ENCODE measurements at regions not wholly inside any gene's neighbourhood (a gene's known extent, or its start where the extent isn't known, plus 50 kb on each side); places are given as distances from the start of the nearest gene placed in this dataset.
"Not testable (repeated sequence)": the region's sequence is repeated elsewhere in the genome, so short reads cannot be mapped to it uniquely, and the experiment has no call there.

DNA sequence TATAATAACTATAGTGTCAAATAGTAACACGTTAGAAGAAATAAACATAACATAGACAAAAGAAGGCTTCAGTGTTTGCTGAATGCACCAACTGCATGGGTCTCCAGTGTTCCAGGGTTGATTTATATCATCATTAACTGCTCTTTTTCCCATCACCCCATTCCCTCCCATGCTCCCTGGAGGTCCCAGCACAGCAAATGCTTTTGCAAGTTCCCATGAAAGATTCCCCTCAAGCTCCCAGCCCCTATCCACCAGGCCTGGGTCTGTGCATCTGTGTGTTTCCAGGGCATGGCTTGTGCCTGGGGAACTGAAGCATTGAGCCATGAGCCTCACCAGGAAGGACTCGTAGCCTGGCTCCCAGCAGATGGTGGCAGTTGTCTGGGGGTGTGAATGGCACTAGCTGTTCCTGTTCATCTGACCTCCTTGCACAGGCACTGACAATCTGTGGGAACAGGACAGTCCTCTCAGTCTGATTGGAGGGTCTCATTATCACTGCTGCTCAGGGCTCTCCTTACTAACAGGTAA lies 164.6 kb upstream of the RMP24 start:
- no peak for DNase-seq (ENCODE audit: low read depth)
- TF ChIP-seq, protein P1, sequence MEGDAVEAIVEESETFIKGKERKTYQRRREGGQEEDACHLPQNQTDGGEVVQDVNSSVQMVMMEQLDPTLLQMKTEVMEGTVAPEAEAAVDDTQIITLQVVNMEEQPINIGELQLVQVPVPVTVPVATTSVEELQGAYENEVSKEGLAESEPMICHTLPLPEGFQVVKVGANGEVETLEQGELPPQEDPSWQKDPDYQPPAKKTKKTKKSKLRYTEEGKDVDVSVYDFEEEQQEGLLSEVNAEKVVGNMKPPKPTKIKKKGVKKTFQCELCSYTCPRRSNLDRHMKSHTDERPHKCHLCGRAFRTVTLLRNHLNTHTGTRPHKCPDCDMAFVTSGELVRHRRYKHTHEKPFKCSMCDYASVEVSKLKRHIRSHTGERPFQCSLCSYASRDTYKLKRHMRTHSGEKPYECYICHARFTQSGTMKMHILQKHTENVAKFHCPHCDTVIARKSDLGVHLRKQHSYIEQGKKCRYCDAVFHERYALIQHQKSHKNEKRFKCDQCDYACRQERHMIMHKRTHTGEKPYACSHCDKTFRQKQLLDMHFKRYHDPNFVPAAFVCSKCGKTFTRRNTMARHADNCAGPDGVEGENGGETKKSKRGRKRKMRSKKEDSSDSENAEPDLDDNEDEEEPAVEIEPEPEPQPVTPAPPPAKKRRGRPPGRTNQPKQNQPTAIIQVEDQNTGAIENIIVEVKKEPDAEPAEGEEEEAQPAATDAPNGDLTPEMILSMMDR (IDR thresholded peaks at IDR 0.05; ENCODE audit: insufficient read depth, low read depth, low read length), result no peak
- H3K4me3 ChIP-seq (ENCODE audit: low read depth, low read length), result no peak overlapping the region

DNA sequence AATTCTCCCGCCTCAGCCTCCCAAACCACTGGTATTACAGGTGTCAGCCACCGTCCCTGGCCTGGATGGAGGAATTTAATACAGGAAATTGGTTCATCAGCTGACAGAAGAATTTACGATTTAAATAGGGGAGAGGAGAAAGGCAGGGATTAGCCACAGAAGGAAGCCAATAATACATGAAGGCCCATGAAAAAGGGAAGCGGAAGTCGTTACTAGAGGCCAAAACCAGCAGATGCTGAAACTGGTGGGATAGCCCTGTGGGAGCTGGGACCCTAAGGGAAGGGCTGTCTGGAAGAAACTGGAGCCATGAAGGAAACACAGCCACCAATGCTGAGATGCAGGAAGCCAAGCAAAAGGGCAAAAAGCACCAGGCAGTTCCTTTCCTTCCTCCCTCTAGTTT lies 163.7 kb upstream of the RMP24 start:
- H3K4me3 ChIP-seq (ENCODE audit: low read depth, low read length), result no peak overlapping the region
- TF ChIP-seq, protein P1 (IDR thresholded peaks at IDR 0.05; ENCODE audit: insufficient read depth, low read depth, low read length), result no peak
- DNase-seq (ENCODE audit: low read depth), result no peak

DNA sequence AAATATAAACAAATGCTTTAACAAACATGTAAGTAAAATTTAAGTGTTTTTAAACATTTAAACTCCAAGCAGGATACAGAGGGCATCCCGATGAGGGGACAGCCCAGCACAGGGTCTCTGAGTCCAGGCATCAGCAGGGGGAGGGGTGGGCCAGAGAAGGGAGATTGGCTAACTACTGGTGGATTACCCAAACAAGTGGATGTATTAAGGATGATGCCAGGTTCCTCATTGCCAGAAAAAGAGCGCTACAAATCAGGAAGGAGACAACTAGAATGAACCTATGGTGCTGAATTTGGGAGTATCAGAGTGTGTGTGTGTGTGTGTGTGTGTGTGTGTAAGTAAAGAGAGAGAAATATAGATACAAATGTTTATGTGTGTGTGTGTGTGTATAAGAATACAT lies 162.0 kb upstream of the RMP24 start:
- H3K4me3 ChIP-seq (ENCODE audit: low read depth, low read length), result no peak overlapping the region
- no peak for DNase-seq (ENCODE audit: low read depth)
- TF ChIP-seq, protein P1 (IDR thresholded peaks at IDR 0.05; ENCODE audit: insufficient read depth, low read depth, low read length), result no peak

DNA sequence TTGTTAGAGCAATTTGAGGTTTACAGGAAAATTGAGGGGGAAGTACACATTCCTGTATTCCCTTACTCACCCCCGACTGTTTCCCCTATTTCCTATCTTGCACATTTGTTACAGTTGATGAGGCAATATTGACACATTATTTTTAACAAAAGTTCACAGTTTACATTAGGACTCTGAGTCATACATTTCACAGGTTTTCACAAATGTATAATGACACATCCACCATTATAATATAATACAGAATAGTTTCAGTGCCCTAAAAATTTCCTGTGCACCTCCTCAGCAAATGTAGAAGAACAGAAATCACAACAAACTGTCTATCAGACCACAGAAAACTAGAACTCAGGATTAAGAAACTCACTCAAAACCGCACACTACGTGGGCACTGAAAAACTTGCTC lies 160.6 kb upstream of the RMP24 start:
- TF ChIP-seq, protein P1 (IDR thresholded peaks at IDR 0.05; ENCODE audit: insufficient read depth, low read depth, low read length), result no peak
- no peak for DNase-seq (ENCODE audit: low read depth)
- H3K4me3 ChIP-seq (ENCODE audit: low read depth, low read length), result no peak overlapping the region

DNA sequence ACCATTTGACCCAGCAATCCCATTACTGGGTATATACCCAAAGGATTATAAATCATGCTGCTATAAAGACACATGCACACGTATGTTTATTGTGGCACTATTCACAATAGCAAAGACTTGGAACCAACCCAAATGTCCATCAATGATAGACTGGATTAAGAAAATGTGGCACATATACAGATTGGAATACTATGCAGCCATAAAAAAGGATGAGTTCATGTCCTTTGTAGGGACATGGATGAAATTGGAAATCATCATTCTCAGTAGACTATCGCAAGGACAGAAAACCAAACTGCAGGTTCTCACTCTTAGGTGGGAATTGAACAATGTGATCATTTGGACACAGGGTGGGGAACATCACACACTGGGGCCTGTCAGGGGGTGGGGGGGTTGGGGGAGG lies 157.5 kb upstream of the RMP24 start:
- H3K4me3 ChIP-seq (ENCODE audit: low read depth, low read length); DNase-seq (ENCODE audit: low read depth): not testable (repeated sequence)

DNA sequence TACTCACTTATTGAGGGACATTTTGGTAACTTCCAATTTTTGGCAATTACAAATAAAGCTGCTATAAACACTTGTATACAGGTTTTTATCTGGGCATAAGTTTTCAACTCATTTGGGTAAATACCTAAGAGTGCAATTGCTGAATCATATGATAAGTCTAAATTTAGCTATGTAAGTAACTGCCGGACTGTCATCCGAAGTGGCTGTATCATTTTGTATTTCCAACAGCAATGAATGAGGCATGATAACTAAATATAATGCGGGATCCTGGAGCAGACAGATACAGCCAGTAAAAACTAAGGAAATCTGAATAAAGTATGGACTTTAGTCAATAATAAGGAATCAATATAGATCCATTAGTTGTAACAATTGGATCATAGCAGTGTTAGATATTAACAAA lies 156.5 kb upstream of the RMP24 start:
- TF ChIP-seq, protein P1 (IDR thresholded peaks at IDR 0.05; ENCODE audit: insufficient read depth, low read depth, low read length), result no peak
- DNase-seq (ENCODE audit: low read depth), result no peak
- no peak overlapping the region for H3K4me3 ChIP-seq (ENCODE audit: low read depth, low read length)

DNA sequence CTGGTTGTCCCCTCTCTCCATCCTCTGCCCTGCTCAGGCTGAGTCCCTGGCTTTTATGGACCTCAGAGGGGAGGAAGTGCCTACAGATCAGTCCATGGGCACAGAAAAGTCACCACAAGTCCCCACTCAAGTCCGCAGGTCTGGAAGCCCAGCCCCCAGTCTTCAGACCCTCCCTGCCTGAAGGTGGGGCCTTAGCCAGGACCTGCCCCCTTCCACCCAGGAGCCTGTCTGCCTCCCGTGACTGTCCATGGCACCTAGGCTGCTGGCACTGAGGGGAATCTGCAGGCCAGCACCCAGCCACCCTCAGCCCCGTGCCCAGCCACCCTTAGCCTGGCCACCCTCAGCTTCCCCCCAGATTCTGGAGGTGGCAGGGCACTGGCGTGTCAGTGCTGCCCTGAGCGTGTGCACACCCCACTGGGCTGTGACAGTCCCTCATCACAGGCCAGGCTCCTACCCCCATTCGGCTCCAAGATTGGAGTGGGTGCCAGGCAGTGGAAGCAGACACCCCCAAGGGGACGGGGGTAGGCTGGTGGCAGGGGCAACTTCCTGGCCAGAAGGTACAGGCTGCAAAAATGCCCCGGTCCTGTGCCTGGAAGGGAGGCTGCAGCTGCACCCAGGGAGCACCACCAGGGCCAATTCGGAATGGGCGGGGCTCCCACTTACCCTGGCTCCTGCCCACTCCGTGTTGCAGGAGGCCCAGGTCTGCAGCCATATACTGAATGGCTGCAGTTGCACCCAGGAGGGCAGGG lies 154.7 kb upstream of the RMP24 start:
- no peak overlapping the region for H3K4me3 ChIP-seq (ENCODE audit: low read depth, low read length)
- no peak for DNase-seq (ENCODE audit: low read depth)
- TF ChIP-seq, protein P1 (IDR thresholded peaks at IDR 0.05; ENCODE audit: insufficient read depth, low read depth, low read length), result no peak
